ENCODE measurements at regions not wholly inside any gene's neighbourhood (a gene's known extent, or its start where the extent isn't known, plus 50 kb on each side); places are given as distances from the start of the nearest gene placed in this dataset.

GRCh38 chr10:114771157-114771556 lies 50.4 kb upstream of the FHIP2A start:
- DNase-seq (ENCODE audit: low spot score): no peak

GRCh38 chr10:114771749-114772148 lies 49.8 kb upstream of the FHIP2A start:
- DNase-seq (ENCODE audit: low spot score): no peak
